ENCODE measurements at regions not wholly inside any gene's neighbourhood (a gene's known extent, or its start where the extent isn't known, plus 50 kb on each side); places are given as distances from the start of the nearest gene placed in this dataset.

GRCh38 chr13:40213779-40214178, 452.7 kb downstream of the FOXO1 start:
- TF ChIP-seq EZH2phosphoT487 (IDR thresholded peaks at IDR 0.05; ENCODE audit: borderline replicate concordance, low read length) (no peak), CTCF (IDR thresholded peaks at IDR 0.05; ENCODE audit: low read depth, low read length, poor library complexity, severe bottlenecking) (no peak)
- no peaks in the 10 kb centered on the region for H3K36me3 ChIP-seq (ENCODE audit: control insufficient read depth, low read length)
- no peak overlapping the region for H3K27ac ChIP-seq (ENCODE audit: low read depth, low read length)

DNA sequence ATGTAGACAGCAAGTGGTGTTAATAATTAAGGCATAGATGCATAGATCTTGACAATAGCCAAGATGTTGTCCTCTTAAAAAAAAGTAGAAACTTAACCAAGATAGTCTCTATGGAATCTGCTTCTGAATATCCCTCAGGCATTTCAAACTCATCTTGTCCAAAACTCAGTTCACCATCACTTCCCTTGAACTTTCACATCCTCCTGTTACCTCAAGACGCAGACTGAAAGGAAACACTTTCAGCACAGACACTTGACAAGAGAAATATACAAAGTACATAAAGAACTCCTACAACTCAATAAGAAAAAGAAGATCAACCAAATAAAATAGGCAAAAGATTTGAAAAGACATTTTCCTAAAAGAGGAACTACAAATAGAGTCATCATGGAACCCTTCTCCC, 451.1 kb downstream of the FOXO1 start:
- Histone ChIP-seq H3K4me1 (ENCODE audit: control insufficient read depth, low read length) (peaks cover 15% of the 10 kb centered on the region; the same call in 1 of the 2 replicates), H3K27ac (ENCODE audit: low read depth, low read length) (no peak overlapping the region), H3F3A (ENCODE audit: control insufficient read depth, insufficient read depth) (peaks cover 10% of the 10 kb centered on the region), H4K20me1 (ENCODE audit: control insufficient read depth, insufficient read depth, low read depth, low read length) (no peaks in the 10 kb centered on the region), H3K4me2 (ENCODE audit: low read length) (no peak overlapping the region), H3K36me3 (ENCODE audit: control insufficient read depth, low read length) (no peaks in the 10 kb centered on the region), H3K4me3 (ENCODE audit: low read length) (no peak overlapping the region), H3K27me3 (ENCODE audit: control insufficient read depth, low read length) (no peaks in the 10 kb centered on the region), H3K9me2 (replicated peaks; ENCODE audit: control insufficient read depth, low read length) (no peaks in the 10 kb centered on the region), H3K9me3 (ENCODE audit: control insufficient read depth, insufficient read depth, low read length) (no peaks in the 10 kb centered on the region), H3K79me2 (ENCODE audit: control insufficient read depth, low read length) (no peaks in the 10 kb centered on the region)
- no peak for TF ChIP-seq EZH2phosphoT487 (IDR thresholded peaks at IDR 0.05; ENCODE audit: borderline replicate concordance, low read length)
- TF ChIP-seq CTCF (IDR thresholded peaks at IDR 0.05; ENCODE audit: low read depth, low read length, poor library complexity, severe bottlenecking) = no peak

More at GRCh38 chr13:40213779-40214178, 452.7 kb downstream of the FOXO1 start:
- H3K27me3 ChIP-seq (ENCODE audit: control insufficient read depth, low read length) = no peaks in the 10 kb centered on the region
- peaks cover 23% of the 10 kb centered on the region for H3K4me1 ChIP-seq (ENCODE audit: control insufficient read depth, low read length)
- no peak overlapping the region for H3K4me3 ChIP-seq (ENCODE audit: low read length)
- peaks cover 12% of the 10 kb centered on the region for H3F3A ChIP-seq (ENCODE audit: control insufficient read depth, insufficient read depth)
- no peaks in the 10 kb centered on the region for H3K79me2 ChIP-seq (ENCODE audit: control insufficient read depth, low read length)
- no peaks in the 10 kb centered on the region for H3K9me3 ChIP-seq (ENCODE audit: control insufficient read depth, insufficient read depth, low read length)
- H3K9me2 ChIP-seq (replicated peaks; ENCODE audit: control insufficient read depth, low read length) = no peaks in the 10 kb centered on the region
- H4K20me1 ChIP-seq (ENCODE audit: control insufficient read depth, insufficient read depth, low read depth, low read length) = no peaks in the 10 kb centered on the region
- H3K4me2 ChIP-seq (ENCODE audit: low read length) = no peak overlapping the region

- H3F3A ChIP-seq (ENCODE audit: control insufficient read depth, insufficient read depth) = peaks cover 10% of the 10 kb centered on the region
- no peaks in the 10 kb centered on the region for H4K20me1 ChIP-seq (ENCODE audit: control insufficient read depth, insufficient read depth, low read depth, low read length)
- no peaks in the 10 kb centered on the region for H3K9me3 ChIP-seq (ENCODE audit: control insufficient read depth, insufficient read depth, low read length)
- no peak overlapping the region for H3K27ac ChIP-seq (ENCODE audit: low read depth, low read length)
- TF ChIP-seq EZH2phosphoT487 (IDR thresholded peaks at IDR 0.05; ENCODE audit: borderline replicate concordance, low read length) = no peak
- no peak for TF ChIP-seq CTCF (IDR thresholded peaks at IDR 0.05; ENCODE audit: low read depth, low read length, poor library complexity, severe bottlenecking)
- peaks cover 15% of the 10 kb centered on the region; the same call in 1 of the 2 replicates for H3K4me1 ChIP-seq (ENCODE audit: control insufficient read depth, low read length)
- H3K36me3 ChIP-seq (ENCODE audit: control insufficient read depth, low read length) = no peaks in the 10 kb centered on the region
- no peak overlapping the region for H3K4me3 ChIP-seq (ENCODE audit: low read length)
- H3K79me2 ChIP-seq (ENCODE audit: control insufficient read depth, low read length) = no peaks in the 10 kb centered on the region
- H3K27me3 ChIP-seq (ENCODE audit: control insufficient read depth, low read length) = no peaks in the 10 kb centered on the region
- no peaks in the 10 kb centered on the region for H3K9me2 ChIP-seq (replicated peaks; ENCODE audit: control insufficient read depth, low read length)
- no peak overlapping the region for H3K4me2 ChIP-seq (ENCODE audit: low read length)
These were observed 450.7 kb downstream of the FOXO1 start for GRCh38 chr13:40215747-40216146.
